Ovary (tissue), 3 donors: ENCODE measurements at regions not wholly inside any gene's neighbourhood (a gene's known extent, or its start where the extent isn't known, plus 50 kb on each side); places are given as distances from the start of the nearest gene placed in this dataset.

Experiments used
- EP300 ChIP-seq: sonication (generic); formaldehyde crosslinking; IDR thresholded peaks from one replicate; pipeline ENCODE4 v1.6.1; 2017; ENCODE audit warnings: antibody characterized with exemption
- POLR2A ChIP-seq: fragments of 450-650 bp; IDR thresholded peaks from one replicate; pipeline ENCODE4 v1.6.1; 2017; ENCODE audit warnings: antibody characterized with exemption, mild to moderate bottlenecking, moderate library complexity
- TF ChIP-seq, protein P1 (sequence below), 3 donors: fragments of 450-650 bp in 2 of 3; fragments of 200-600 bp in 1 of 3; IDR thresholded peaks; one replicate each; pipeline versions ENCODE4 v1.5.1 to v1.8.0; 2016 to 2022; ENCODE audit warnings: antibody characterized with exemption in 3 of 3, mild to moderate bottlenecking in 1 of 3
- donor health status: DM: no; HTN: no; CAD: no.

DNA sequence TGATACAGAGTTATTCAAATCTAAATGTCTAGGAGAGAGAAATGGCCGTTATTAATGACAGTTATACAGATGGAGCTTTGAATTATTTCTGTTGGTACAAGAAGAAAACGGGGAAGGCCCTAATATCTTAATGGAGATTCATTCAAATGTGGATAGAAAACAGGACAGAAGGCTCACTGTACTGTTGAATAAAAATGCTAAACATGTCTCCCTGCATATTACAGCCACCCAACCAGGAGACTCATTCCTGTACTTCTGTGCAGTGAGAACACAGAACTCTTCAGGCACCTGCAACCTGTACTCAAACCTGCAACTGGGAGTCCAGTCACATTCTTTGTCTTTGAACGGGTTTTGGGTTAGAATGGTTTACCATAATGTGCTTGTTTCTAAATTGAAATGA lies 403.2 kb downstream of the DAD1 start:
- TF ChIP-seq, protein P1, sequence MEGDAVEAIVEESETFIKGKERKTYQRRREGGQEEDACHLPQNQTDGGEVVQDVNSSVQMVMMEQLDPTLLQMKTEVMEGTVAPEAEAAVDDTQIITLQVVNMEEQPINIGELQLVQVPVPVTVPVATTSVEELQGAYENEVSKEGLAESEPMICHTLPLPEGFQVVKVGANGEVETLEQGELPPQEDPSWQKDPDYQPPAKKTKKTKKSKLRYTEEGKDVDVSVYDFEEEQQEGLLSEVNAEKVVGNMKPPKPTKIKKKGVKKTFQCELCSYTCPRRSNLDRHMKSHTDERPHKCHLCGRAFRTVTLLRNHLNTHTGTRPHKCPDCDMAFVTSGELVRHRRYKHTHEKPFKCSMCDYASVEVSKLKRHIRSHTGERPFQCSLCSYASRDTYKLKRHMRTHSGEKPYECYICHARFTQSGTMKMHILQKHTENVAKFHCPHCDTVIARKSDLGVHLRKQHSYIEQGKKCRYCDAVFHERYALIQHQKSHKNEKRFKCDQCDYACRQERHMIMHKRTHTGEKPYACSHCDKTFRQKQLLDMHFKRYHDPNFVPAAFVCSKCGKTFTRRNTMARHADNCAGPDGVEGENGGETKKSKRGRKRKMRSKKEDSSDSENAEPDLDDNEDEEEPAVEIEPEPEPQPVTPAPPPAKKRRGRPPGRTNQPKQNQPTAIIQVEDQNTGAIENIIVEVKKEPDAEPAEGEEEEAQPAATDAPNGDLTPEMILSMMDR (IDR thresholded peaks at IDR 0.05): no peak
- TF ChIP-seq EP300 (no peak), POLR2A (no peak)
